ENCODE measurements at regions not wholly inside any gene's neighbourhood (a gene's known extent, or its start where the extent isn't known, plus 50 kb on each side); places are given as distances from the start of the nearest gene placed in this dataset.

DNA sequence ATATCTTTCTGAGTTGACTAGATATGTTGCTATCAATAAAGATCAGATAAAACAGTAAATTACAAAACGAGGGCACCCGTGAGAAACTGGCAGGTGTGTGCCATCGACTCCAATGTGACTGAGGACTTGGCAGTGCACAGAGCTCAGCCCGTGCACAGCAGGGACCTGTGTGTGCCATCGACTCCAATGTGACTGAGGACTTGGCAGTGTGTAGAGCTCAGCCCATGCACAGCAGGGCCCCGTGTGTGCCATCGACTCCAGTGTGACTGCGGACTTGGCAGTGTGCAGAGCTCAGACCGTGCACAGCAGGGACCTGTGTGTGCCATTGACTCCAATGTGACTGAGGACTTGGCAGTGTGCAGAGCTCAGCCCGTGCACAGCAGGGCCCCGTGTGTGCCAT lies 347.2 kb upstream of the B3GAT1 start:
- DNase-seq = no peak

DNA sequence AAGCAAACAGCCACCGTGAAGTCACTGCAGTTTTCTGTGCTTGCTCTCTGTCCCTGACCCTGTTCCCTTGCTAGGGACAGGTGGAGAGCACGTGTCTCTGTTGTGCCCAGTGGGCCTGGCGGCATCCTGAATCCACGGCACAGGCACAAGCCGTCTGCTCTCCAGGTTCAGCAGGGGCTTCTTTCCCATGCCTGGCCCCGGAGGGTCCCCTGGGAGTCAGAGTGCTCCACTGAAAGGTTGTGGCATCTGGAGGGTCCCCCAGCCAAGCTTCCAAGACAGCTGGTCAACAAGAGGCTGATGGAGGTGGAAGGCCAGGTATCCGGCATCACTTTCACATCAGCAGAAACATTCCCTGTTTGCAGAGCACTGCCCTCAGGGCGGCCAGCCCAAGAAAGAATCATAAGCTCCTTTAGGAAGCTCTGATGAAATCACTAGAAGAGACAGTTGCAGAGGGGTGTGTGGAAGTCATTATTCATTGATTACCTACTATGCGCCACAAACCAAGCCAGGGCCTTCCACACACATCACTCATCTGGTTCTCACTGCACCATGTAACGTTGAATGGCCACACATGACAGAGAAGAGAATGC lies 346.4 kb upstream of the B3GAT1 start:
- DNase-seq = no peak

- no peak for DNase-seq
Observed at GRCh38 chr11:134757633-134758032, 345.6 kb upstream of the B3GAT1 start.

DNA sequence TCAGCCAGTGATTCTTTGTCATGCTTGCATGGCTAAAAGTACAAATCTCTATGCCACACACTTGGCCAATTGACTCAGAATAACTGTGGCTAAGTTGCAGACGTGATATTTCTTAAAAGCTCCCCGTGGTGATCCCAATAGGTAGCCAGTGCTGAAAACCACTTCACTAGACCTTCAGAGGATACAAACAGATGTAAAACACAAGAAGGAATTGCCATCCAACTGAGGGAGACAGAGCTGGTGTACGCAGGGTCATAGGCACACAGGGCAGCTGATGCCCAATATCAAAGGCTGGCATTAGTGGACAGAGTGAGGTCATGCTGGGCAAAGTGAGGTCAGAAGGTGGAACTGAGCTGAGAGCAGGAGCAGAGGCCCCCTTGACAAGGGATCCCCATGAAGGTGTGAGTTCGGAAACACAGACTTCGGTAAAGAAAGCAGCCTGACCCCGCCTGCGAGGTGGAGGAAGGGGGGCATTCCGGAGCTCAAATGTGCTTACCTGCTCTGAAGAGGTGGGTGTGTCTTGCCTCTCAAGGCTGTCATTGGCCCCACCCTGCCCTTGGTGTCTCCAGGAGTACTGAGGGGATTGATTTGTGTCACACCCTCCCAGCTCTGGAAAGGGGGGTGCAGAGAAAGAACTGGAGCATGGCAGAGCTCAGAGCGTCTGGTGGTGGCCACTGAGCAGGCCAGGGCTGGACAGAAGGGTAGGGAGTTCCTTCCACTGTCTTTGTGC lies 344.9 kb upstream of the B3GAT1 start:
- DNase-seq = no peak

DNA sequence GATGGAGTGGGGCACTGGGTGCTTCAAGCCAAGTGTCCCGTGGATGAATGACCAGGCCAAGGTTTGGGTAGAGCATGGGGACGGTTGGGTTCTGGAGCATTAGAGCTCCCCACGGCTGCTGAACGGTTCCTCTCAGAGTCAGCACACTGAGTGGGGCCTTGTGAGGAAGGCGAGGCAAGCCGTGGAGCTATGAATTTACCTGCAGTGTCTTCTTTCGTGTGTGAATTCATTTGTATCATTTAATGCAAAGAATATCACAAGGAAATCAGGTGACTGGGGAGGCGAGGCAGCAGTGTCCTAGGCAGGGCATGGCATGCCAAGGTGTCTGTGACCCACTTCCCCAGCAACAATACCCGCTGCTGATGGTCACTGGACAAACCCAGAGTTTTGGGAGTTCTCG lies 343.5 kb upstream of the B3GAT1 start:
- no peak for DNase-seq

GRCh38 chr11:134754521-134755198 lies 342.6 kb upstream of the B3GAT1 start:
- no peak for DNase-seq

- DNase-seq = no peak
Observed at GRCh38 chr11:134753771-134754520, 341.9 kb upstream of the B3GAT1 start.

DNA sequence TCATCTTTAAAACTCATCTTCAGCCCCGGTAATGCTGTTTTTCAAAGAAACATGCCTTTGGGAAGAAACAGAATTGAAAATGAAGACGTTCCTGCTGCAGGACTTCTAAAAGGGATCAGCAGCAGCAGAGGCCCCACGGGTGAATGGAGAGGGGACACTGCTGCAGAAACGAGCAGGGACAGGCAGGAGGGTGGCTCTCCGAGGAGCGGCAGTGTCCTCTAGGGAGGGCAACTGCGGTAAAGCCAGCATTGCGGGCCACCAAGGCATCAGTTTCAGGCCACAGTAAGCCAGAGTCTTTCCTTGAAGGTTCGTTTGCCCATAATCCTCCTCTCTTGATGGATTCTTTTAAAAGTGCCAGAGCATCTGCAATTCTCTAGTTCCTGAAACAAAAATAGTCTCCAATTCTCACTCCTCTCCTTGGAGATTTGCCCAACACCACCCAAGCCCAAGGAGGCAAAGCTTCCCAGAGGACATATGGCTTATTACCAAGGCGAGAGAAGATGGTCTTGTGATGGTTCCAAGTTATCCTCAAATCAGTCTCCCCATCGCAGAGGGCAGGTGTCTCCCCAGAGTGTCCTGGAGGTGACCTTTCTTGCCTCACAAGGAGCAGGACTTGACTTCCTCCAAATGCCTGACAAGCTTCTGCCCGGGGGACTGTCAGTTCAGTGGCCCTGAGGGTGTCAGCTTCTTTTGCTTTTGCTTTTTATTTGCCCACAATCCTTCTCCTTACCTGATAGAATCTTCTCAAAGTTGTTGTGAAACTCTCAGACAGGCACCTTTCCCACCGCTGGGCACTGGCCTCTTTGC lies 341.1 kb upstream of the B3GAT1 start:
- DNase-seq = no peak

- no peak for DNase-seq
Observed at GRCh38 chr11:134752526-134752925, 340.5 kb upstream of the B3GAT1 start.

DNA sequence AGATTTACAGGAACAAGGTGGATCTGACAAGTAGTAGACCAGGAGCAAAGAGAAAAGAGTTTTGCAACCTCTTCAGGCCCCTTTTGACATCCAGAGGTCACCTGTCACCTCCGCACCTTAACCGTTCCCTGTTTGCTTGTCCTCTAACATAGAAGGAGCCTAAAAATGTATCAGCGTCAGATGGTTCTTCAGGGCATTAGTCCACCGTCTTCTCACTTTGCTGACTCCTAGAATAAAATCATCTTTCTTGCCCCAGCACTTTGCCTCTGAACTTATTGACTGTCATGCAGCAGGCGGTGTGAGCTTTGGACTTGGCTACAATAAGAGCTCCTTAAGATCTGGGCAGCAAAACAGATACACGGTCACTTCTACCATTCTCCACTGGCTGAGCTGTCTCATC lies 339.7 kb upstream of the B3GAT1 start:
- no peak for DNase-seq

- DNase-seq = no peak
Observed at GRCh38 chr11:134751031-134751585, 339.1 kb upstream of the B3GAT1 start.

- no peak for DNase-seq
Observed at GRCh38 chr11:134750619-134751018, 338.6 kb upstream of the B3GAT1 start.

DNA sequence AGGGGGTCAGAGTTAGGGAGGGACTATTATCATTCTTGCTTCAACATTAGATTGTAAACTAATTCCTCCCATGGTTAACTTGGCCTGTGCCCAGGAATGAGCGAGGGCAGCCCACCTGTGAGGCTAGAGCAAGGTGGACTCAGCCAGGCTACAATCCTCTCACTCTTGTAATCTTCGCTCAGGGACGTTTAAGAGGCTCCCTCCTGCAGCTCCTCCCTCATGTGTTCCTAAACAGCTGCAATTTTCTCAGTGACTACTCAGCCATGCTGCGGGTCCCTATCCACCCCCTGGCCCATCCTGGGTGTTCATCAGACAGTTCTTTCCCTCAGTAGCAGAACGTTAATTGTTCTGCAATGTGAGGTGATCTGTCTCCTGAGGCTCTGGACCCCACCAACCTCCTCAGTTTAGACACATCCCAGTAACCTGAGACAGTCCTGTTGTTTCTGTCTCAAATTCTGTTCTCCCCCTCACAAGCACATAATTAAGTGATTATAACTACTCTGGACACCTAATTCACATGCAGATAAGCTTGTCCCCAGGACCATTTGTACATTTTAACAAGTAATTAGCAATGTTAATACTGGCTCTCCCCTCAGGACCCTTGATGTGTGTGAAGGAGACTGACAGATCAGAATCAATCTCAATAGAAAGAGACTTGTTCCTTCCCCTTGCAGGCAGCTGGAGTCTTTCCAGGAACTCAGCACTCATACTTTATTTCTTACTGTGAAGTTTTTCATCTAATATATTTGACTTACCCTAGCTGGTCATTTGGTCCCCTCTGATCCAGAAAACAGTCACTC lies 337.2 kb upstream of the B3GAT1 start:
- no peak for DNase-seq

DNA sequence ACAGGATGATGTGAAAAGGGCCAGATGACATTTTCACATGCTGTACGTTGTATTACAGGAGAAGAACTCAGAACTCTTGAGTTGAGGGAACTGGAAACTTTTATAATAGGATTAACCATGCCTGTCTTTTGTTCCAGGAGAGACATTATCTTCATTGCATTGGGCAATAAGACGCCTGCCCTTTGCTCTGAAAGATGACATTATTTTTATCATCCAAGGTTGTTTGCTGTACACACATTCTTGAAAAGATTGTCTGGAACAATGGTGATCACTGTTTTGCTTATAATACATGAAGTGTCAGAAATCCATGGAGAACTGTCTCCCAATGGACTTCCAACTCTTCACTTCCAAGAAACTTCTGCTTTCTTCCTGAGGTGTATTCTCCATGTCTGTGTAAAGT lies 334.6 kb upstream of the B3GAT1 start:
- no peak for DNase-seq

- DNase-seq = no peak
Observed at GRCh38 chr11:134745456-134745855, 333.4 kb upstream of the B3GAT1 start.

- no peak for DNase-seq
Observed at GRCh38 chr11:134743820-134744195, 331.8 kb upstream of the B3GAT1 start.

DNA sequence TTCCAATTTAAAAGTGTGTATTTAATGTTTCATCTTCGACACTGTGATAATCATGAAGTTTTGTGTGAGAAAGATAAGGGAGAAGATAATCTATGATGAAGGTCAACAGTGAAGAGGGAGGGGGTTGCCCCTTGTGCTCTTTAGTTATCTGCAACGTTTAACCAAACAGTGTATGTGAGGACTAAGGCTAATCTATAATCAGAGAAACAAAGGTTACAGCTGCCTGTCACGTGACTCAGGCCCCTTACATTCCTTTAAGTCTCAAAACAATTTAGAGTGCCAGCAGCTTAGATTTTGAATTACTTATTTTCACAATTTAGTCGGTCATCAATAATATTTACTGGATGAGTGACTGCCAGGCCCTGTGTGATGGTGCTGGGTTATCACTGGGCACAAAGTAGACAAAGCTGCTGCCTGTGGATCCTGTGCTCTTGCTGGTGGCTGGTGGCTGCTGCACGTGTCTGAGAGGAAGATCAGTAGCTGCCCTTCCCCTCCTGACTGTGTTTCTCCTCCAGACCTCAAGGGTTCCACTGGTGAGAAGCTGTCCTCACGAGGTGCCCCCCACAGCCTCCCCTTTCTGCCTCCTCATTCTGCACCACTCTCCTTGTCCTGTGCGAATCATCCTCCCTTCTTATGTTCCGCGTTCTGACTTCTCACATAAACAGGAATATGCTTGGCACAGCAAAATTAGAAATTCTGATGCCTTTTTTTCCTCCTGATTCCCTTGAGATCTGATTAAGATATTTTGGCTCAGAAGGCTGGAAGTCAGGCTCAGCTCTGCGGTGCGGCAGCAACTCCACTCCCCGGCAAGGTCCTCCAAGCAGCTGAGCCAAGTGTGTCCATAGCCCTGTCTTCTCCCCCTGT lies 331.1 kb upstream of the B3GAT1 start:
- DNase-seq = no peak

GRCh38 chr11:134742224-134742612 lies 330.2 kb upstream of the B3GAT1 start:
- DNase-seq = no peak

DNA sequence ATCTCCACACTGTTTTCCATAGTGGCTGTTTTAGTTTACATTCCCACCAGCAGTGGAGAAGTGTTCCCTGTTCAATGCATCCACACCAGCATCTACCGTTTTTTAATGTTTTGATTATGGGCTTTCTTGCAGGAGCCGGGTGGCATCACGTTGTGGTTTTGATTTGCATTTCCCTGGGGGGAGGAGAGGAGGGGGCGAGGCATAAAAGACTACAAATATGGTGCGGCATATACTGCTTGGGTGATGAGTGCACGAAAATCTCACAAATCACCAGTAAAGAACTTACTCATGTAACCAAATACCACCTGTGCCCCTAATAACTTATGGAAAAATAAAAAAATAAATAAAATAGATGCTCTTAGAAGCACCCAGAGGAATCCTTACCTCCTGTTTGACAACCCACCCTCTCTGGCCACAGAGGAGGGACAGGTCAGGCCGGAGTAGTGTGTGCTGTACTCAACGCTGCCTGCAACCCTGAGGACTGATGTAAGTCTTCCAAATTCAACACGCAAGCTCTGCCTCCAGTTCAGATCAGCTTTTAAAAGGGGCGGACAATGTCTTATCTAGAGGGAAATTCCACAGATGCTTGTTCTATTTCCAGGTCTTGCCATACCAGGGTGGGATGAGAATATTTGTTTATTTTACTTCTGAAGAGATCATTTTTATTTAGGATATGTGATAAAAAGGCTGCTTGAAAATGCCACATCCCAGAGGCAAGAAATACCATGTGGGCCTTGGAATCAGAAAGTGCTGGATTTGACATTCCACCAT lies 329.6 kb upstream of the B3GAT1 start:
- DNase-seq = no peak
